Activated naive CD4-positive, alpha-beta T cell treated with anti-CD3 and anti-CD28 coated beads for 36 hours (primary cell): ENCODE measurements at regions not wholly inside any gene's neighbourhood (a gene's known extent, or its start where the extent isn't known, plus 50 kb on each side); places are given as distances from the start of the nearest gene placed in this dataset.

Source experiments
- CTCF ChIA-PET: fragments of 350-600 bp; sonication (Branson Sonifier 250); formaldehyde crosslinking; loops from one replicate; lab custom pipeline; 2021; ENCODE audit warnings: antibody characterized with exemption; lab: Charles Lee
- DNase-seq: peaks from one replicate; pipeline ENCODE4 v3.0.0-alpha.2; 2020
- H3K27ac Mint-ChIP-seq: one replicate; pipeline ENCODE4 v1.8.0; 2021; ENCODE audit warnings: mild to moderate bottlenecking, mixed read lengths
- H3K27me3 Mint-ChIP-seq: one replicate; pipeline ENCODE4 v1.8.0; 2021; ENCODE audit warnings: low read depth, mixed read lengths
- H3K36me3 Mint-ChIP-seq: one replicate; pipeline ENCODE4 v1.8.0; 2021; ENCODE audit warnings: low read depth, mixed read lengths
- H3K4me1 Mint-ChIP-seq: one replicate; pipeline ENCODE4 v1.8.0; 2021; ENCODE audit warnings: low read depth, mixed read lengths
- H3K4me3 Mint-ChIP-seq: one replicate; pipeline ENCODE4 v1.8.0; 2021; ENCODE audit warnings: mild to moderate bottlenecking, moderate library complexity, mixed read lengths
- H3K9me3 Mint-ChIP-seq: one replicate; pipeline ENCODE4 v1.8.0; 2021; ENCODE audit warnings: mixed read lengths
- intact Hi-C: fragments of 100-400 bp; cut with micrococcal nuclease; formaldehyde crosslinking; loops from one replicate; pipeline ENCODE4 v1.15.1; 2023

DNA sequence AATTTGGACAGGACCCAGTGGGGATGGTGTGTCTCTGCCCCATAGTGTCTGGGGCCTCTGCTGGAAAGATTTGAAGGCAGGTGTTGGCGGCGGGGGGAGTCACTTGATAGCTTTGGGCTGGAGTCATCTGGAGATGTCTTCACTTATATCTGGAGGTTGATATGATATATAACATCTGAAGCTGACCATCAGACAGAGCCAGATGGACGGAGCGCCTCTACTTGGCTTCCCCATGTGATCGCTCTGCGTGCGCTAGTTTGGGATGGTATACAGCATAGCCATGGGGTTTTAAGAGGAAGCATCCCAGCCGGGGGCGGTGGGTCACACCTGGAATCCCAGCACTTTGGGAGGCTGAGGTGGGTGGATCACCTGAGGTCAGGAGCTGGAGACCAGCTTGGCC is 130.7 kb upstream of the NLRP1 start:
- Mint-ChIP-seq H3K36me3 (no peaks in the 10 kb centered on the region), H3K4me3 (no peak overlapping the region), H3K27ac (no peak overlapping the region), H3K9me3 (no peaks in the 10 kb centered on the region), H3K4me1 (no peaks in the 10 kb centered on the region), H3K27me3 (peaks cover 32% of the 10 kb centered on the region)
- no peak for DNase-seq
- CTCF ChIA-PET, result no interaction called here
- intact Hi-C loops, result no loop called here

DNA sequence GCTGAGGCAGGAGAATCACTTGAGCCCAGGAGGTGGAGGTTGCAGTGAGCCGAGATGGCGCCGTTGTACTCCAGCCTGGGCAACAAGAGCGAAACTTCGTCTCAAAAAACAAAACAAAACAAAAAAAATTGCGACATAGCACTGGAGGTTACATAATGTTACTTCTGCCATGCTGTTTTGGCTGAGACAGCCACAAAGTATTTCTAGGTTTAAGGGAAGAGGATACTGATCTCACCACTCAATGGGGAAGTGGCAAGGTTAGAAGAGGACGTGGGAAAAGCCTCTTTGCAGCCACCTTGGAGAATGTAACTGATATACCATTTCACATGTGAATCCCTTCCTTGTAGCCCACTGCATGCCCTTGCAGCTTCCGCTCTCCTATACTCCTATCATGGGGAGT is 131.2 kb upstream of the NLRP1 start:
- Mint-ChIP-seq H3K9me3 (no peaks in the 10 kb centered on the region), H3K27ac (no peak overlapping the region), H3K4me1 (no peaks in the 10 kb centered on the region), H3K27me3 (peaks cover 31% of the 10 kb centered on the region), H3K4me3 (no peak overlapping the region), H3K36me3 (no peaks in the 10 kb centered on the region)
- DNase-seq, result no peak
- CTCF ChIA-PET, result no interaction called here
- intact Hi-C loops, result no loop called here

DNA sequence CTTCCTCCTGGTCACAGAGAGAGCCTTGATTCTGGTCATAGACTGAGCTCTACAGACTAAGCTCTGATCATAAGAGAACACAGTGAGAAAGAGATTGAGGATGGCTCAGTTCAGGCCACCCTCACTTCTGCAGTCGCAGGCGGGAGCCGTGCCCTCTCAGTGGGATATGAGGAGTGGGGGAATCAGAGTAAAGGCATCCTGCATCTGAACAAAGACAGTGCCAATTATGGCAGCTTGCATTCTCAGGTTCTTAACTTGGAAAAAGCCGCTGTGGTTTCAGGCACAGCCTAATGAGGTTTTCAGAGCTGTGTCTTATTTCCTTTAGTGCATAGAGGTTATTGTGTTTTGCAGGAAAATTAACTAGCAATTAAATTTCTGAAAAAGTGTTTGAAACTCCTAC is 134.4 kb upstream of the NLRP1 start:
- CTCF ChIA-PET, result no interaction called here
- Mint-ChIP-seq H3K4me1 (no peaks in the 10 kb centered on the region), H3K27me3 (peaks cover 17% of the 10 kb centered on the region), H3K27ac (no peak overlapping the region), H3K4me3 (no peak overlapping the region), H3K36me3 (no peaks in the 10 kb centered on the region), H3K9me3 (no peaks in the 10 kb centered on the region)
- no peak for DNase-seq
- intact Hi-C loops, result no loop called here

DNA sequence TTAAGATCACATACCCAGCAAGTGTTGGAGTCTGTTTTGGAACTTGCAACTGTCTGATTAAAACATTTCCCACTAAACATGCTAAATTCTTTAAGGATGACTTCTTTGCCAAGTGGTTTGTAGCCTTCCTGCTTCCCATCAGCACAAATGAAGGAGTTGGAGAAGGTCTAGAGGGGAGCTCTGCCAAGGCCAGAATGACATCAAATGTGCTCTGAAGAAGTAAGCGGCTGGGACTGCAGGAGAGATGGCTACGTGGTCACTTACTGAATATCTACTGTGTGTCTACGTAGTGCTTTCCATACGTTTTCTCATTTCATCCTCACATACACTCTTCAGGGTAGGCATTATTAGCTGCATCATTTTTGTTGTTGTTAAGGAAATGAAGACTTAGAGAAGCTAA is 135.7 kb upstream of the NLRP1 start:
- DNase-seq, result no peak
- Mint-ChIP-seq H3K27me3 (peaks cover 17% of the 10 kb centered on the region), H3K9me3 (peaks cover 4% of the 10 kb centered on the region), H3K36me3 (no peaks in the 10 kb centered on the region), H3K4me1 (no peaks in the 10 kb centered on the region), H3K4me3 (no peak overlapping the region), H3K27ac (no peak overlapping the region)
- intact Hi-C loops, result no loop called here
- CTCF ChIA-PET, result interaction anchor here (0.6 kb wide), 1 partner anchor 106 kb away, joined by 3 read pairs; no protein-coding TSS in a partner anchor

DNA sequence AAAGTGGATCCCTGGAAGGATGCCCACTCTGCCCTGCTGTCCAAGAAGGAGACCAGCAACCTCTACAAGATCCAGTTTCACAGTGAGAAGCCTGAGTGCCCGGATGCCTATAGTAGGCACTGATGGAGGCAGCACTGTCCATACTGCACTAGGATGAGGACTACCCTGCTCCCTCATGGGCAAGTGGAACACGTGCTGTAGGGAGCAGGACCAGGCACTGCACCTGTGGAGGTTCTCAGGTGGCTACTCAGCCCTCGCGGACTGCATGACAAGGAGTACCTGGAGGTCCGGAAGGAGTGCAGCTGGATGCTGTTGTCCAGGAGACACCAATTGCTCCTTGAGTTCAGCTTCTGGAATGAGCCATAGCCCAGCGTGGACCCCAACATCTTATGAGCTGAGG is 146.1 kb upstream of the NLRP1 start:
- Mint-ChIP-seq H3K36me3 (no peaks in the 10 kb centered on the region), H3K27me3 (peaks cover 7% of the 10 kb centered on the region), H3K9me3 (no peaks in the 10 kb centered on the region), H3K4me1 (no peaks in the 10 kb centered on the region), H3K4me3 (no peak overlapping the region), H3K27ac (no peak overlapping the region)
- CTCF ChIA-PET, result no interaction called here
- DNase-seq, result no peak
- intact Hi-C loops, result no loop called here

DNA sequence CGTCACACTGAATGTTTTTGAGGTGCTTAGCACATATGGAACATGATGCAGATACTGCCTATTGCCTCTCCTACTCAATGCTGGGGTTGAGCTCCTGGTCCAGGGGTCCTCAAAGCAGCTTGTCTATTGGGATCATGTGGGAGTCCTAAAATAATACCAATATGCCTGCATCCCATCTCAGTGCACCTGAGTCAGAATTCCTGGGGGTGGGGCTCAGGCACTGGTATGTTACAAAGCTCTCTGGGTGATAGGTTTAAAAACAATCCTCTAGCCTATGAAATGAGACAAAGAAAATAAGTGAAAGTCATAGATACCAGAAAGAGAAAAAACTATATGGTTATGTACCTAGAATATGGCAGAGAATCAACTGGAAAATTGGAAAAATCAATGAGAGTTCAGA is 156.6 kb upstream of the NLRP1 start:
- intact Hi-C loops, result no loop called here
- CTCF ChIA-PET, result no interaction called here
- peaks cover 21% of the 10 kb centered on the region for H3K27me3 Mint-ChIP-seq

DNA sequence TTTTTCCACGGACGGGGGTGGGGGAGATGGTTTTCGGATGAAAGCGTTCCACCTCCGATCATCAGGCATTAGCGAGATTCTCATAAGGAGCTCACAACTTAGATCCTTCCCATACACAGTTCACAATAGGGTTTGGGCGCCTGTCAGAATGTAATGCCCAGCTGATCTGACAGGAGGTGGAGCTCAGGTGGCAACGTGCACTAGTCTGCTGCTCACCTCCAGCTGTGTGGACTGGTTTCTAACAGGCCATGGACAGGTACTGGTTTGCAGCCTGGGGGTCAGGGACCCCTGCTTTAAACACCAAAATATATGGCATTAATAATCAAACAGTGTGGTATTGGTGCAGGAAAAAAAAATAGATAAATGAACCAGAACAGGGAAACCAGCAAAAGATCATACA is 157.5 kb upstream of the NLRP1 start:
- Mint-ChIP-seq H3K27ac (no peak overlapping the region), H3K4me3 (no peak overlapping the region), H3K9me3 (no peaks in the 10 kb centered on the region), H3K4me1 (no peaks in the 10 kb centered on the region), H3K36me3 (no peaks in the 10 kb centered on the region), H3K27me3 (peaks cover 21% of the 10 kb centered on the region)
- intact Hi-C loops, result no loop called here
- no peak for DNase-seq
- CTCF ChIA-PET, result no interaction called here

More for the DNA sequence above, 156.6 kb upstream of the NLRP1 start:
- DNase-seq, result no peak
- no peak overlapping the region for H3K4me3 Mint-ChIP-seq
- H3K4me1 Mint-ChIP-seq, result no peaks in the 10 kb centered on the region
- H3K27ac Mint-ChIP-seq, result no peak overlapping the region
- no peaks in the 10 kb centered on the region for H3K36me3 Mint-ChIP-seq
- H3K9me3 Mint-ChIP-seq, result no peaks in the 10 kb centered on the region

DNA sequence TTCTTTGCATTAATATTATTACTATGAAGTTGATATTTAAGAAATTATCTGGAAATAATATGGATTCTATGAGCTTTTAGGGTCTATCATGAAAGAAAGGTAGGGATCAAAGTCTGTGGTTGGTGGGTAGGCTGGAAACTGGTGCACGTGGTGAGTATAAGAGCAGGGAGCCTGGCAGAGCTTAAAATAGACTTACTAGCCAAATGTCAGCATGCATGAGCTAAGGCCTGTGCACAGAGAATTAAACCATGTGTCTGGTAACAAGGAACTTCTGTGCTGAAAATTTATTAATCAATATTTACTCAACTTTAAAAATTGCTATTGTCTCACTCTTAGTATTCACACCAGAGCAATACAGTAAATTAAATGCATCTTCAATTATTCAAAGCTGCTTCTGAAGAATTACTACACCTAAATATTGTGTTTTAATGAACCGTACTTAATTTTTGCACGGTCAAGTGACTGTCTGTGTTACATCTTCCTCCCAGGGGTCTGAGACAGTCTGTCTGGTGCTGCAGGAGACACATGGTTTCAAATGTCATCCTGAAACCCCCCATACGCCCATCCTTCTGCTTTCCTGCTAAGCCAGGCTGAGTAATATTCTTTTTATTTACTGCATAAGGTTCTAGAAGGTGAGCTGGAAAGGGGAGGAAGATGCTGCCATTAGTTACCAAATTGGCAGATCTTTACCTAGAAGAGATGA is 161.0 kb upstream of the NLRP1 start:
- no peak for DNase-seq
- Mint-ChIP-seq H3K27me3 (peaks cover 9% of the 10 kb centered on the region), H3K27ac (no peak overlapping the region), H3K36me3 (no peaks in the 10 kb centered on the region), H3K4me1 (no peaks in the 10 kb centered on the region), H3K9me3 (no peaks in the 10 kb centered on the region), H3K4me3 (no peak overlapping the region)
- intact Hi-C loops, result no loop called here
- CTCF ChIA-PET, result no interaction called here

DNA sequence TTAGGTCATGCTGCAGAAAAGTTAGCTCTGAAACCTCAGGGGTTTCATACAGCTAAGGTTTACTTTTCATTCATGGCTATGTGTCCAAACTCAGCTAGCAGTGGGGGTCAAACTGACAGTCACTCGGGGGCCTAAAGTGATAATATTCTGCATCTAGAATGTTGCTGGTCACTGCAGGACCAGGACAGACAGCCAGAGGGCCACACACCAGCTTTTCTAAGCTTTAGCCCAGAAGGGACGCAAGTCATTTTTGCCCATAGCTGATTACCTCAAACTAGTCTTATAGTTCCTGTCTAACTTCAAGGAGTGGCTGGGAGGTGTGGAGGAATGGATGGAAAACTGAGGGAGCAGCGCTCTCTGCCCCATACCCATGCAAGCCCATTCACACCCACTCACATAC is 163.0 kb upstream of the NLRP1 start:
- no peaks in the 10 kb centered on the region for H3K9me3 Mint-ChIP-seq
- no peaks in the 10 kb centered on the region for H3K36me3 Mint-ChIP-seq
- H3K27ac Mint-ChIP-seq, result no peak overlapping the region
- intact Hi-C loops, result no loop called here
- no peaks in the 10 kb centered on the region for H3K4me1 Mint-ChIP-seq
- no peak for DNase-seq
- H3K27me3 Mint-ChIP-seq, result peaks cover 5% of the 10 kb centered on the region
- H3K4me3 Mint-ChIP-seq, result no peak overlapping the region
- CTCF ChIA-PET, result no interaction called here

DNA sequence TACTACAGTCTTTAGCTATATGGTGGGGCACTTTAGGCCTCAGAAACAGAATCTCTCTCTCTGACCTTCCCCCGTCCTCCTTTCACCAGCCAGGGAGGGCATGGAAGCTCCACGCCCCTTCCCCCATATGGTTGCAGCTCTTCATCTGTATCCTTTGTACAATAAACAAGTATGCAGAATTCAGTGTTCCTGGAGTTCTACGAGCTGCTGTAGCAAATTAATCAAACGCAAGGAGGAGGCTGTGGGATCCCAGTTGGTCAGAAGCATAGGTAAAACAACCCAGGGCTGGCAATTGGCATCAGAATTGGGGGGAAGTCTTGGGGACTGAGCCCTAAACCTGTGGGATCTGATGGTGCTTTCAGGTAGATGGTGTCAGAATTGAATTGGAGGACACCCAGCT is 163.7 kb upstream of the NLRP1 start:
- Mint-ChIP-seq H3K9me3 (no peaks in the 10 kb centered on the region), H3K27ac (no peak overlapping the region), H3K36me3 (no peaks in the 10 kb centered on the region), H3K27me3 (peaks cover 5% of the 10 kb centered on the region), H3K4me1 (no peaks in the 10 kb centered on the region), H3K4me3 (no peak overlapping the region)
- CTCF ChIA-PET, result no interaction called here
- intact Hi-C loops, result no loop called here
- DNase-seq, result no peak

DNA sequence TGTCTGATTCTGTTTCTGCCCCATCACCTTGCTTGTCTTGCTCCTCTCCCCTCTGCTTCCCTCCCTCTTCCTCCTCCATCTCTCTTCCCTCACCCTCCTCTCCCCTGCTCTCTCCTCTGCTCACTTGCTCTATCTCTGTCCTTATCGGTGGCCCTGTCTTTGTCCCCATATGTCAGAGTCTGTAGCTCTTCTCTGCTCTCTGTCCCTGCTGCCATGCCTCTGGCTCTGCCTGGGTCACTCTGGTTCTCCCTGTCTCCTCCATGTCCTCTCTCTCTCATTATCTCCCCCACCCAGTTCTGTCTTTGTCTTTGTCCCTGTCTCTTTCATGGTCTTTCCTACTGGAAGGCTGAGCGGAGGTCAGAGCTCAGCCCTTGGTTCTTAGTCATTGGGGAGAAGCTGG is 169.1 kb upstream of the NLRP1 start:
- Mint-ChIP-seq H3K4me1 (no peaks in the 10 kb centered on the region), H3K27me3 (peaks cover 11% of the 10 kb centered on the region), H3K4me3 (no peak overlapping the region), H3K27ac (no peak overlapping the region), H3K9me3 (no peaks in the 10 kb centered on the region), H3K36me3 (no peaks in the 10 kb centered on the region)
- DNase-seq, result no peak
- intact Hi-C loops, result no loop called here
- CTCF ChIA-PET, result no interaction called here

DNA sequence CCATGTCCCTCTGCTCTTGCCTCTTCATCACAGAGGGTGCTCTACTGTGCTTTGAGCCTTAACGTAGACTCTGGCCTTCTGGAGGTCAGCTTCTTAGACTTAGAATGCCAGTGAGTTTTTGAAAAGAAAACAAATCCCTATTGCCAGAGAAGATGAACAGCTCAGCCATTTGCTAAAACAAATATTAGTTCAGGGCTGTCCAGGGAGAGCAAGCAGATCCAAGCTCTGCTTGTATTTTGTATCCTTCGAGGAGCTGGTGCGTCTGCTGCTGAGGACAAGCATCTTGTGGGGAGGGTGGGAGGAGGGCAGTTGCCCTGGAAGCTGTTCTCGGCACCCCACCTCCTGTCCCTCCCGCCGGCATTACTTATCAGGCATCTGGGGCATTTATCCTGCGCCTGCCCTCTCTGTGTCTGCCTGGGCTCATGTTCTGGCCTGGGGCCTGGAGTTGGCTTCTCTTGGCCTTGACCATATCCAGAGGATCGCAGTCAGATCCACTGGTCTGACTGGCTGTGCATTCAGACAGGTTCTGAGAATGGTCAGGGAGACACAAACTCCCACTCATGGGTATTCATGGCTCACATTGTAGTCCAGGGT is 173.1 kb upstream of the NLRP1 start:
- CTCF ChIA-PET, result no interaction called here
- Mint-ChIP-seq H3K4me1 (no peaks in the 10 kb centered on the region), H3K36me3 (no peaks in the 10 kb centered on the region), H3K9me3 (no peaks in the 10 kb centered on the region), H3K4me3 (no peak overlapping the region), H3K27ac (no peak overlapping the region), H3K27me3 (peaks cover 25% of the 10 kb centered on the region)
- DNase-seq, result no peak
- intact Hi-C loops, result no loop called here

DNA sequence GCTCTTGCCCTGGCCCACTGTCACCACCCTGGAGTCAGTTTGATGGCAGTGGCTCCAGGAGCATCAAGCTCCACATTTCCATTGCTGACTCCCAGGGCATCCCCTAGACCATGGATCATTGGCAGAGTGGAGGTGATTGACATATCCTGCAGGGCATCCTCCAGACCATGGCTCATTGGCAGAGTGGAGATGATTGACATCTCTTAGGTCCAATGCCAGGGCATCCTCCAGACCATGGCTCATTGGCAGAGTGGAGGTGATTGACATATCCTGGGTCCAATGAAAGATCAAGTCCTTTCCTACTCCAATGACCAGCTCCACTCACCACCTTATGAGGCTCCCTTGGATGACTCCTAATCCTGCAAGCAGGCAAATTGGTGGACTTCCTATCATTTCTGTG is 174.3 kb upstream of the NLRP1 start:
- Mint-ChIP-seq H3K4me1 (no peaks in the 10 kb centered on the region), H3K27ac (no peak overlapping the region), H3K4me3 (no peak overlapping the region), H3K36me3 (no peaks in the 10 kb centered on the region), H3K27me3 (peaks cover 28% of the 10 kb centered on the region), H3K9me3 (no peaks in the 10 kb centered on the region)
- DNase-seq, result peak; percentile 7
- CTCF ChIA-PET, result no interaction called here
- intact Hi-C loops, result no loop called here
